NB4 (cell line): ENCODE measurements at regions not wholly inside any gene's neighbourhood (a gene's known extent, or its start where the extent isn't known, plus 50 kb on each side); places are given as distances from the start of the nearest gene placed in this dataset.

Experiments used
- CTCF ChIP-seq: IDR thresholded peaks from one replicate; pipeline ENCODE4 v1.5.1; 2012; ENCODE audit warnings: low read depth, low read length
- MAX ChIP-seq: IDR thresholded peaks from 2 replicates; pipeline ENCODE4 v1.6.1; 2011; ENCODE audit warnings: low read depth, low read length
- MYC ChIP-seq: IDR thresholded peaks from 2 replicates; pipeline ENCODE4 v1.6.1; 2011; ENCODE audit warnings: low read depth, low read length
- POLR2A ChIP-seq: IDR thresholded peaks from 2 replicates; pipeline ENCODE4 v1.6.1; 2011; ENCODE audit warnings: mild to moderate bottlenecking; ENCODE audit not compliant: insufficient read length; ENCODE audit errors: extremely low read depth

GRCh38 chr2:221360312-221360711, 211.8 kb downstream of the EPHA4 start:
- TF ChIP-seq POLR2A, result no peak
- TF ChIP-seq CTCF, result no peak
- no peak for TF ChIP-seq MAX
- TF ChIP-seq MYC, result no peak
